ENCODE measurements at regions not wholly inside any gene's neighbourhood (a gene's known extent, or its start where the extent isn't known, plus 50 kb on each side); places are given as distances from the start of the nearest gene placed in this dataset.

- H3K4me3 ChIP-seq (IDR thresholded peaks at IDR 0.05; ENCODE audit: insufficient read depth, low read depth, low read length): no peak overlapping the region
- H3K27ac ChIP-seq: no peak overlapping the region
- TF ChIP-seq, protein P1, sequence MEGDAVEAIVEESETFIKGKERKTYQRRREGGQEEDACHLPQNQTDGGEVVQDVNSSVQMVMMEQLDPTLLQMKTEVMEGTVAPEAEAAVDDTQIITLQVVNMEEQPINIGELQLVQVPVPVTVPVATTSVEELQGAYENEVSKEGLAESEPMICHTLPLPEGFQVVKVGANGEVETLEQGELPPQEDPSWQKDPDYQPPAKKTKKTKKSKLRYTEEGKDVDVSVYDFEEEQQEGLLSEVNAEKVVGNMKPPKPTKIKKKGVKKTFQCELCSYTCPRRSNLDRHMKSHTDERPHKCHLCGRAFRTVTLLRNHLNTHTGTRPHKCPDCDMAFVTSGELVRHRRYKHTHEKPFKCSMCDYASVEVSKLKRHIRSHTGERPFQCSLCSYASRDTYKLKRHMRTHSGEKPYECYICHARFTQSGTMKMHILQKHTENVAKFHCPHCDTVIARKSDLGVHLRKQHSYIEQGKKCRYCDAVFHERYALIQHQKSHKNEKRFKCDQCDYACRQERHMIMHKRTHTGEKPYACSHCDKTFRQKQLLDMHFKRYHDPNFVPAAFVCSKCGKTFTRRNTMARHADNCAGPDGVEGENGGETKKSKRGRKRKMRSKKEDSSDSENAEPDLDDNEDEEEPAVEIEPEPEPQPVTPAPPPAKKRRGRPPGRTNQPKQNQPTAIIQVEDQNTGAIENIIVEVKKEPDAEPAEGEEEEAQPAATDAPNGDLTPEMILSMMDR (conservative IDR thresholded peaks at IDR 0.05; ENCODE audit: low read depth, low read length): no peak
- no peaks in the 10 kb centered on the region for H4K20me1 ChIP-seq (ENCODE audit: insufficient read depth)
- no peak overlapping the region for H3K4me2 ChIP-seq
- H2AFZ ChIP-seq (ENCODE audit: low read depth): no peak overlapping the region
- no peaks in the 10 kb centered on the region for H3K27me3 ChIP-seq (ENCODE audit: insufficient read depth, low read depth)
- no peak overlapping the region for H3K9ac ChIP-seq
- no peaks in the 10 kb centered on the region for H3K79me2 ChIP-seq (ENCODE audit: insufficient read depth, low read depth)
- no peaks in the 10 kb centered on the region for H3K36me3 ChIP-seq (ENCODE audit: insufficient read depth)
- peaks cover 17% of the 10 kb centered on the region for H3K4me1 ChIP-seq (ENCODE audit: low read depth, poor library complexity, severe bottlenecking)
These were observed 75.9 kb upstream of the ADAMTS19 start for GRCh38 chr5:129384193-129384592.

- Histone ChIP-seq H3K36me3 (ENCODE audit: insufficient read depth) (no peaks in the 10 kb centered on the region), H3K9ac (no peak overlapping the region), H3K4me1 (ENCODE audit: low read depth, poor library complexity, severe bottlenecking) (peaks cover 11% of the 10 kb centered on the region), H3K27ac (no peak overlapping the region), H3K79me2 (ENCODE audit: insufficient read depth, low read depth) (no peaks in the 10 kb centered on the region), H3K4me3 (IDR thresholded peaks at IDR 0.05; ENCODE audit: insufficient read depth, low read depth, low read length) (no peak overlapping the region), H2AFZ (ENCODE audit: low read depth) (no peak overlapping the region), H4K20me1 (ENCODE audit: insufficient read depth) (no peaks in the 10 kb centered on the region), H3K4me2 (no peak overlapping the region), H3K27me3 (ENCODE audit: insufficient read depth, low read depth) (no peaks in the 10 kb centered on the region)
- TF ChIP-seq, protein P1 (conservative IDR thresholded peaks at IDR 0.05; ENCODE audit: low read depth, low read length): no peak
These were observed 75.4 kb upstream of the ADAMTS19 start for GRCh38 chr5:129384736-129385135.

DNA sequence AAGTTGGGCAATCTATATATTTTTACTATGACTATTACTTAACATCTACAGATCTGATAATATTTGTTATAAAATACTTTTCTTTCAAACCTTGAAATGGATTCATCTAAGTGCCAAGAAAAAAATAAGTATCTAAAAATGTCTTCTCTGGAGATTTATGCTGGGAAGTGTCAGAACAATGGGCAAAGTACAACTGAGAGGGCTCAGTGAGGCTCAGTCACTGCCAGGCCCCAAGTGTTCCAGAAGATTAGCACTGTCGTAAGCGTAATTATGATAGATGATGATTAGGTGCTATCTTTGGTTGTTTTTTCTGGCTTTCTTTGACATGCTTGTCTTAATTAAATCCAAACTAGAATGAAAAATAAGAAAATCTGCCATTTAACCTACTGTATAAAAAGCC, 72.2 kb upstream of the ADAMTS19 start:
- Histone ChIP-seq H3K4me3 (IDR thresholded peaks at IDR 0.05; ENCODE audit: insufficient read depth, low read depth, low read length) (no peak overlapping the region), H3K4me2 (no peak overlapping the region), H2AFZ (ENCODE audit: low read depth) (no peak overlapping the region), H4K20me1 (ENCODE audit: insufficient read depth) (no peaks in the 10 kb centered on the region), H3K27ac (no peak overlapping the region), H3K79me2 (ENCODE audit: insufficient read depth, low read depth) (no peaks in the 10 kb centered on the region), H3K36me3 (ENCODE audit: insufficient read depth) (no peaks in the 10 kb centered on the region), H3K9ac (no peak overlapping the region), H3K27me3 (ENCODE audit: insufficient read depth, low read depth) (no peaks in the 10 kb centered on the region), H3K4me1 (ENCODE audit: low read depth, poor library complexity, severe bottlenecking) (no peaks in the 10 kb centered on the region)
- TF ChIP-seq, protein P1 (conservative IDR thresholded peaks at IDR 0.05; ENCODE audit: low read depth, low read length): no peak

- H3K4me2 ChIP-seq: no peak overlapping the region
- no peaks in the 10 kb centered on the region for H3K79me2 ChIP-seq (ENCODE audit: insufficient read depth, low read depth)
- H3K27ac ChIP-seq: no peak overlapping the region
- TF ChIP-seq, protein P1 (conservative IDR thresholded peaks at IDR 0.05; ENCODE audit: low read depth, low read length): no peak
- no peaks in the 10 kb centered on the region for H3K4me1 ChIP-seq (ENCODE audit: low read depth, poor library complexity, severe bottlenecking)
- no peak overlapping the region for H3K9ac ChIP-seq
- H4K20me1 ChIP-seq (ENCODE audit: insufficient read depth): no peaks in the 10 kb centered on the region
- no peak overlapping the region for H2AFZ ChIP-seq (ENCODE audit: low read depth)
- H3K36me3 ChIP-seq (ENCODE audit: insufficient read depth): no peaks in the 10 kb centered on the region
- no peak overlapping the region for H3K4me3 ChIP-seq (IDR thresholded peaks at IDR 0.05; ENCODE audit: insufficient read depth, low read depth, low read length)
- H3K27me3 ChIP-seq (ENCODE audit: insufficient read depth, low read depth): no peaks in the 10 kb centered on the region
These were observed 67.4 kb upstream of the ADAMTS19 start for GRCh38 chr5:129392681-129393080.

Measured in KMS-11 (cell line).